Stimulated activated CD8-positive, alpha-beta memory T cell treated with anti-CD3 and anti-CD28 coated beads, Interleukin-4, amount 100 ng/mL, for 1 hour (primary cell): ENCODE measurements at regions not wholly inside any gene's neighbourhood (a gene's known extent, or its start where the extent isn't known, plus 50 kb on each side); places are given as distances from the start of the nearest gene placed in this dataset.
"Not testable (repeated sequence)": the region's sequence is repeated elsewhere in the genome, so short reads cannot be mapped to it uniquely, and the experiment has no call there.

ENCODE experiments used
- DNase-seq, 2 donors: peaks; one replicate each; pipeline ENCODE4 v3.0.0-alpha.2; 2020; ENCODE audit warnings: low read depth in 2 of 2, low spot score in 1 of 2

GRCh38 chr12:91636721-91637120 is 454.1 kb upstream of the DCN start:
- no peak for DNase-seq

- DNase-seq: not testable (repeated sequence)
These were observed 451.7 kb upstream of the DCN start for GRCh38 chr12:91634386-91634713.

GRCh38 chr12:91633734-91634357 is 451.2 kb upstream of the DCN start:
- DNase-seq: no peak

GRCh38 chr12:91633206-91633605 is 450.6 kb upstream of the DCN start:
- DNase-seq: no peak

GRCh38 chr12:91632042-91632786 is 449.6 kb upstream of the DCN start:
- DNase-seq: no peak

- no peak for DNase-seq
These were observed 448.1 kb upstream of the DCN start for GRCh38 chr12:91630596-91631293.

- no peak for DNase-seq
These were observed 447.5 kb upstream of the DCN start for GRCh38 chr12:91630083-91630482.

- DNase-seq: no peak
These were observed 446.8 kb upstream of the DCN start for GRCh38 chr12:91629440-91629839.

GRCh38 chr12:91628656-91629055 is 446.0 kb upstream of the DCN start:
- DNase-seq: no peak

- DNase-seq: no peak
These were observed 444.6 kb upstream of the DCN start for GRCh38 chr12:91627225-91627624.

- DNase-seq: no peak
These were observed 440.4 kb upstream of the DCN start for GRCh38 chr12:91622981-91623380.

GRCh38 chr12:91622037-91622436 is 439.4 kb upstream of the DCN start:
- DNase-seq: no peak

- no peak for DNase-seq
These were observed 438.4 kb upstream of the DCN start for GRCh38 chr12:91620992-91621391.

GRCh38 chr12:91620422-91620821 is 437.8 kb upstream of the DCN start:
- DNase-seq: no peak

GRCh38 chr12:91618281-91618680 is 435.7 kb upstream of the DCN start:
- DNase-seq: no peak

- DNase-seq: no peak
These were observed 435.2 kb upstream of the DCN start for GRCh38 chr12:91617818-91618217.

- no peak for DNase-seq
These were observed 433.8 kb upstream of the DCN start for GRCh38 chr12:91616416-91616815.

- DNase-seq: no peak
These were observed 430.7 kb upstream of the DCN start for GRCh38 chr12:91613223-91613779.

GRCh38 chr12:91610561-91610960 is 427.9 kb upstream of the DCN start:
- DNase-seq: no peak

GRCh38 chr12:91609283-91609682 is 426.7 kb upstream of the DCN start:
- no peak for DNase-seq

- no peak for DNase-seq
These were observed 425.9 kb upstream of the DCN start for GRCh38 chr12:91608542-91608941.
